Astrocyte (in vitro differentiated cells and primary cell): ENCODE measurements at regions not wholly inside any gene's neighbourhood (a gene's known extent, or its start where the extent isn't known, plus 50 kb on each side); places are given as distances from the start of the nearest gene placed in this dataset.

Experiments used
- DNase-seq: peaks from one replicate; pipeline ENCODE4 v3.0.0-alpha.2; 2010; ENCODE audit warnings: low read depth
- FAIRE-seq: peaks from 2 replicates; lab custom pipeline; 2011; peaks lifted over from hg19 to GRCh38; lab: Jason Lieb, UNC
- H2AFZ ChIP-seq: 2 replicates; pipeline ENCODE4 v1.6.0; 2012; ENCODE audit warnings: low read depth, low read length, inconsistent platforms
- H3K27ac ChIP-seq: 2 replicates; pipeline ENCODE4 v1.5.1; 2011; ENCODE audit warnings: low read depth, low read length, inconsistent platforms
- H3K27me3 ChIP-seq: 2 replicates; pipeline ENCODE4 v1.6.0; 2011; ENCODE audit warnings: low read length, inconsistent platforms; ENCODE audit not compliant: insufficient read depth
- H3K36me3 ChIP-seq: 2 replicates; pipeline ENCODE4 v1.5.1; 2011; ENCODE audit warnings: low read length, inconsistent platforms; ENCODE audit not compliant: insufficient read depth
- H3K4me1 ChIP-seq: 2 replicates; pipeline ENCODE4 v1.5.1; 2011; ENCODE audit warnings: low read length, inconsistent platforms; ENCODE audit not compliant: insufficient read depth
- H3K4me2 ChIP-seq: 2 replicates; pipeline ENCODE4 v1.6.0; 2012; ENCODE audit warnings: low read length, inconsistent platforms
- H3K4me3 ChIP-seq: 2 replicates; pipeline ENCODE4 v1.5.1; 2011; ENCODE audit warnings: low read depth, mild to moderate bottlenecking, low read length, inconsistent platforms; ENCODE audit not compliant: insufficient read depth
- H3K79me2 ChIP-seq: 2 replicates; pipeline ENCODE4 v1.6.0; 2012; ENCODE audit warnings: mild to moderate bottlenecking, low read length, inconsistent platforms; ENCODE audit not compliant: insufficient read depth
- H3K9ac ChIP-seq: 2 replicates; pipeline ENCODE4 v1.6.0; 2012; ENCODE audit warnings: mild to moderate bottlenecking, low read length, inconsistent platforms
- H3K9me3 ChIP-seq: 2 replicates; pipeline ENCODE4 v1.5.1; 2012; ENCODE audit warnings: low read depth, mild to moderate bottlenecking, low read length, inconsistent platforms; ENCODE audit not compliant: insufficient read depth
- H4K20me1 ChIP-seq: 2 replicates; pipeline ENCODE4 v1.6.0; 2012; ENCODE audit warnings: low read length, inconsistent platforms; ENCODE audit not compliant: insufficient read depth
- H3K27ac Mint-ChIP-seq: one replicate; pipeline ENCODE4 v1.8.0; 2021; ENCODE audit warnings: mild to moderate bottlenecking, mixed read lengths; ENCODE audit not compliant: unreplicated experiment
- H3K27me3 Mint-ChIP-seq: one replicate; pipeline ENCODE4 v1.8.0; 2021; ENCODE audit warnings: low read depth, mixed read lengths; ENCODE audit not compliant: unreplicated experiment
- H3K36me3 Mint-ChIP-seq: one replicate; pipeline ENCODE4 v1.8.0; 2021; ENCODE audit warnings: low read depth, mixed read lengths; ENCODE audit not compliant: unreplicated experiment
- H3K4me1 Mint-ChIP-seq: one replicate; pipeline ENCODE4 v1.8.0; 2021; ENCODE audit warnings: low read depth, mixed read lengths; ENCODE audit not compliant: unreplicated experiment
- H3K4me3 Mint-ChIP-seq: one replicate; pipeline ENCODE4 v1.8.0; 2021; ENCODE audit warnings: mild to moderate bottlenecking, moderate library complexity, mixed read lengths; ENCODE audit not compliant: unreplicated experiment
- H3K9me3 Mint-ChIP-seq: one replicate; pipeline ENCODE4 v1.8.0; 2021; ENCODE audit warnings: mild to moderate bottlenecking, mixed read lengths; ENCODE audit not compliant: unreplicated experiment
- CTCF ChIP-seq: IDR thresholded peaks from 2 replicates; pipeline ENCODE4 v1.5.1; 2011; ENCODE audit warnings: low read depth, mild to moderate bottlenecking, inconsistent platforms, low read length, moderate library complexity; ENCODE audit not compliant: insufficient read depth
- EZH2 ChIP-seq: IDR thresholded peaks from 2 replicates; pipeline ENCODE4 v1.6.1; 2012; ENCODE audit warnings: mild to moderate bottlenecking, low read length, inconsistent platforms; ENCODE audit not compliant: insufficient read depth
- microRNA-seq: library from miRNA; unstranded; fragments of <30 nt; microRNA quantifications from one replicate; pipeline ENCODE4 v1.2.0, GENCODE V29; 2020

- Histone ChIP-seq H3K27me3 (no peaks in the 10 kb centered on the region), H3K9ac (no peak overlapping the region), H2AFZ (no peak overlapping the region), H4K20me1 (peaks cover 58% of the 10 kb centered on the region), H3K27ac (no peak overlapping the region), H3K36me3 (no peaks in the 10 kb centered on the region), H3K9me3 (no peaks in the 10 kb centered on the region), H3K4me1 (peaks cover 9% of the 10 kb centered on the region), H3K4me3 (no peak overlapping the region), H3K4me2 (no peak overlapping the region), H3K79me2 (peaks cover 5% of the 10 kb centered on the region)
- no peaks in the 10 kb centered on the region for H3K9me3 Mint-ChIP-seq
- no peaks in the 10 kb centered on the region for H3K27me3 Mint-ChIP-seq
- H3K4me1 Mint-ChIP-seq, result peaks cover 26% of the 10 kb centered on the region
- no peaks in the 10 kb centered on the region for H3K36me3 Mint-ChIP-seq
- H3K27ac Mint-ChIP-seq, result no peak overlapping the region
- H3K4me3 Mint-ChIP-seq, result no peak overlapping the region
- FAIRE-seq (no peak), DNase-seq (no peak)
- TF ChIP-seq EZH2, result no peak
- no peak for TF ChIP-seq CTCF
Observed at GRCh38 chr2:134203175-134203574, 50.7 kb upstream of the MGAT5 start.

Small RNAs in the stretch of these regions (microRNA-seq; reads per million reads assigned to microRNA genes)
- 66.0 reads per million, percentile 62 among the genes with 10 or more reads in this experiment for gene MIR3679
